Loucy (cell line): ENCODE measurements at regions not wholly inside any gene's neighbourhood (a gene's known extent, or its start where the extent isn't known, plus 50 kb on each side); places are given as distances from the start of the nearest gene placed in this dataset.

Experiments used
- CTCF ChIP-seq: fragments of 200-600 bp; sonication (generic); conservative IDR thresholded peaks from 2 replicates; pipeline ENCODE4 v1.5.1; 2014; ENCODE audit warnings: mild to moderate bottlenecking, antibody characterized with exemption, low read length
- EZH2phosphoT487 ChIP-seq: fragments of 200-600 bp; IDR thresholded peaks from 2 replicates; pipeline ENCODE4 v1.6.1; 2018; ENCODE audit warnings: antibody characterized with exemption, mild to moderate bottlenecking, moderate library complexity, borderline replicate concordance

GRCh38 chr5:167696558-167697314 lies 594.7 kb upstream of the WWC1 start:
- TF ChIP-seq CTCF (no peak), EZH2phosphoT487 (no peak)
